Esophagus muscularis mucosa (tissue), 4 donors: ENCODE measurements at regions not wholly inside any gene's neighbourhood (a gene's known extent, or its start where the extent isn't known, plus 50 kb on each side); places are given as distances from the start of the nearest gene placed in this dataset.

ENCODE experiments used
- EP300 ChIP-seq: sonication (generic); formaldehyde crosslinking; IDR thresholded peaks from one replicate; pipeline ENCODE4 v1.6.1; 2017; ENCODE audit warnings: antibody characterized with exemption
- POLR2A ChIP-seq: fragments of 450-650 bp; IDR thresholded peaks from one replicate; pipeline ENCODE4 v1.6.1; 2017; ENCODE audit warnings: antibody characterized with exemption, moderate library complexity, mild to moderate bottlenecking, low read depth
- TF ChIP-seq, protein P1 (sequence below), 3 experiments: fragments of 200-600 bp in 2 of 3; fragments of 450-650 bp in 1 of 3; sonication (generic) in 2 of 3; IDR thresholded peaks; one replicate each; pipeline ENCODE4 v1.5.1; 2017 to 2019; ENCODE audit warnings: antibody characterized with exemption in 3 of 3, mild to moderate bottlenecking in 2 of 3, moderate library complexity in 1 of 3

GRCh38 chr10:16011548-16011947 is 151.2 kb upstream of the MINDY3 start:
- TF ChIP-seq, protein P1, sequence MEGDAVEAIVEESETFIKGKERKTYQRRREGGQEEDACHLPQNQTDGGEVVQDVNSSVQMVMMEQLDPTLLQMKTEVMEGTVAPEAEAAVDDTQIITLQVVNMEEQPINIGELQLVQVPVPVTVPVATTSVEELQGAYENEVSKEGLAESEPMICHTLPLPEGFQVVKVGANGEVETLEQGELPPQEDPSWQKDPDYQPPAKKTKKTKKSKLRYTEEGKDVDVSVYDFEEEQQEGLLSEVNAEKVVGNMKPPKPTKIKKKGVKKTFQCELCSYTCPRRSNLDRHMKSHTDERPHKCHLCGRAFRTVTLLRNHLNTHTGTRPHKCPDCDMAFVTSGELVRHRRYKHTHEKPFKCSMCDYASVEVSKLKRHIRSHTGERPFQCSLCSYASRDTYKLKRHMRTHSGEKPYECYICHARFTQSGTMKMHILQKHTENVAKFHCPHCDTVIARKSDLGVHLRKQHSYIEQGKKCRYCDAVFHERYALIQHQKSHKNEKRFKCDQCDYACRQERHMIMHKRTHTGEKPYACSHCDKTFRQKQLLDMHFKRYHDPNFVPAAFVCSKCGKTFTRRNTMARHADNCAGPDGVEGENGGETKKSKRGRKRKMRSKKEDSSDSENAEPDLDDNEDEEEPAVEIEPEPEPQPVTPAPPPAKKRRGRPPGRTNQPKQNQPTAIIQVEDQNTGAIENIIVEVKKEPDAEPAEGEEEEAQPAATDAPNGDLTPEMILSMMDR (IDR thresholded peaks at IDR 0.05): no peak
- TF ChIP-seq POLR2A (no peak), EP300 (no peak)
